ENCODE measurements at regions not wholly inside any gene's neighbourhood (a gene's known extent, or its start where the extent isn't known, plus 50 kb on each side); places are given as distances from the start of the nearest gene placed in this dataset.

- TF ChIP-seq FOSL1 (IDR thresholded peaks at IDR 0.05; ENCODE audit: low read depth) (no peak), MAX (IDR thresholded peaks at IDR 0.05) (no peak), EZH2 (IDR thresholded peaks at IDR 0.05) (no peak), POLR2A (IDR thresholded peaks at IDR 0.05; ENCODE audit: borderline replicate concordance, extremely low read depth, insufficient read depth, insufficient read length) (no peak), YY1 (IDR thresholded peaks at IDR 0.05; ENCODE audit: extremely low read depth, insufficient replicate concordance, low read depth, low read length) (no peak), REST (IDR thresholded peaks at IDR 0.05; ENCODE audit: low read depth) (no peak), ZNF274 (IDR thresholded peaks at IDR 0.05; ENCODE audit: low read depth, low read length) (no peak), EZH2phosphoT487 (IDR thresholded peaks at IDR 0.05; ENCODE audit: borderline replicate concordance) (no peak), CTCF (IDR thresholded peaks at IDR 0.05 in 2 of 3, conservative IDR thresholded peaks at IDR 0.05 in 1 of 3; ENCODE audit: borderline replicate concordance in 1 of 3, insufficient read depth in 1 of 3, low read depth in 2 of 3, low read length in 2 of 3) (no peak), ZBTB33 (IDR thresholded peaks at IDR 0.05; ENCODE audit: extremely low read depth, insufficient replicate concordance, low read length) (no peak), CEBPB (IDR thresholded peaks at IDR 0.05; ENCODE audit: low read depth) (no peak), EGR1 (IDR thresholded peaks at IDR 0.05; ENCODE audit: low read depth) (no peak), SRF (IDR thresholded peaks at IDR 0.05; ENCODE audit: low read depth) (no peak), ZFX (IDR thresholded peaks at IDR 0.05) (no peak)
Observed at GRCh38 chr13:84049443-84050219, 167.4 kb upstream of the SLITRK1 start.

Data from HCT116 (cell line).